GM19372 (cell line): ENCODE measurements at regions not wholly inside any gene's neighbourhood (a gene's known extent, or its start where the extent isn't known, plus 50 kb on each side); places are given as distances from the start of the nearest gene placed in this dataset.
"Not testable (repeated sequence)": the region's sequence is repeated elsewhere in the genome, so short reads cannot be mapped to it uniquely, and the experiment has no call there.

Source experiments
- ATAC-seq: cut with Tn5 transposase; IDR thresholded peaks from one replicate; pipeline ENCODE4 v1.9.1; 2021; ENCODE audit warnings: mild to moderate bottlenecking, low read depth, moderate library complexity; ENCODE audit not compliant: unreplicated experiment

DNA sequence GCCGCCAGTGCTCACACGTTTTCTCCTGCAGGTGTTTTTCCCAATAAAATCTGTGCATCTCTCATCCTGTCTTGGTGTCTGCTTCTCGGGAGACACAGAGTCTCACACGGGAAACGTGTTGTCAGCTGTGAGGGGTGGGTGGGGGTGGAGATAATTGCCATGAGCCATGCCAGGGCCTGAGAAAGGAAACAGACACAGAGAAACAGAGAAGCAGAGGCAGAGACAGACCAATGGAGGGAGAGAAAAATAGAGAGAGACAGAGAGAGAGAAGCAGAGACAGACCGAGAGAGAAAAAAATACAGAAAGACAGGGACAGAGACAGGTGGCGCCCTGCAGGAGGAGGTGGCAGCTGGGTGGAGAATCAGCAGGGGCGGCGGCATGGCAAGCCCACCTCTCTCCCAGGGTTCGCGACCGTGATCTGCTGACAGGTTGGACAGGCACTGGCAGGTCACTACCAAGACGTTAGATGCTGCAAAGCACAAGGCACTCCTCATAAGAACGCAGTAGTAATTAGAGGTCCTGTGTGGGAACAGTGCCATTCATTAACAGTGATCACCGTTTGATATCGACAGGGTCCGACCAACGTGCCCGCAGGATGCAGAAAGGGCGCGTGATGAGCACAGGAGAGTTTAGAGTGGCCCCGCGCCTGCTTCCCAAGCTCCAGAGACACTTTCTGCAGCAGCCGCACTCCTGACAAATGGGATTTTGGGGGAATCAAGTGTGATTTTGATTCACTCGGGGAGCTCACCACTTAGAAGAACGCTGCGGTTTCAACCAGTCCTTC, 70.5 kb upstream of the INSIG1 start:
- no peak for ATAC-seq

GRCh38 chr7:155227788-155228458, 69.8 kb upstream of the INSIG1 start:
- ATAC-seq: no peak

DNA sequence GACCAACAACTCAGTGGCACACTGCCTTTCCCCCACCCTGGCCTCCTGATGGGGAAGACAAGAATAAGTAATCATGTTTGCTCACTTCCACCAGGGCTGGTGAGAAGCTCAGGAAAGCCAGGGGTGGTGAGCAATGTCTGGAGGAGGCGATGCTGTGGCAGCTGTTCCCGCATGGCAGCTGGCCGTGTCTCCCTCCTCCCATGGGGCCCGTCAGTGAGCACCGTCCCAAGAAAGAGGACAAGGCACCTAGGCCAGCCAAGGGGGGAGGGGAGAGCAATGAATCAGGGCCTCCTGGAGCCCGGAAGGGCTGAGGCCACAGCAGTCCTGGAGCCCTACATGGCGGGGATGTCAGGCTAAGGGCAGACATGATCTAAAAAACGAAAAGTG, 69.2 kb upstream of the INSIG1 start:
- ATAC-seq: no peak

DNA sequence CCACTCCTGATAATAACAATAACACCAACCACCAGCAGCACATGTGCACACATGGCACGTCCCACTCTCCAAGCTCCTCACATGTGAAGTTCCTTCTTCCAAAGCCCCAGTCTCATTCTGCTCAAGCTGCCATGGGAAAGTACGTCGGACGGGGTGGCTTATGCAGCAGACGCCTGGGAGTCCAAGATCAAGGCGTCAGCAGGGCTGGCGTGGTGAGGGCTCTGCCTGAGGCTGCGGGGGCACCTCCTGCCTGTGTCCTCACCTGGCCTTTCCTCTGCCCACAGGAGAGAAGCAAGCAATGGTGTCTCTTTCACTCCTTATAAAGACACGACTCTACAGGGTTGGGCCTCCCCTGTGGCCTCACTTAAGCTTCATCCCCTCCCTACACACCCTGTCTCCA, 68.8 kb upstream of the INSIG1 start:
- ATAC-seq: no peak

- no peak for ATAC-seq
These were observed 68.0 kb upstream of the INSIG1 start for GRCh38 chr7:155229548-155230168.

DNA sequence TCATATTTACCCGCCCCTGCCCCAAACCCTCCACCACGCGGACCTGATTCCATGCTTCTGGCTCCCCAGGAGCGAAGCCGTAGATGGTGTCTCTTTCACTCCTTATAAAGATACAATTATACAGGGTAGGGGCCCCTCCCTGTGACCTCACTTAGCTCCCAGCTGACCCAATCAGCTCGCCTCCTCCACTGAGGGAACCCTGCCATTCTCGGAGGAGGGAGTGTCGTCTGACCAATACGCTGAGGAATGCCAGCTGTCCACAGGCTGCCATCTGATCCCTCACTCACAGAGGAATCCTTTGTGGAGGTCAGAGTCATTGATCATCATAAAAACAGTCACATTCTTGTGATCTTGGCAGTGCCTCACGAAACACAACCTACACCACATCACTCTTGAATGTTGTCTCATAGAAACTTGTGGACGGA, 67.5 kb upstream of the INSIG1 start:
- no peak for ATAC-seq

DNA sequence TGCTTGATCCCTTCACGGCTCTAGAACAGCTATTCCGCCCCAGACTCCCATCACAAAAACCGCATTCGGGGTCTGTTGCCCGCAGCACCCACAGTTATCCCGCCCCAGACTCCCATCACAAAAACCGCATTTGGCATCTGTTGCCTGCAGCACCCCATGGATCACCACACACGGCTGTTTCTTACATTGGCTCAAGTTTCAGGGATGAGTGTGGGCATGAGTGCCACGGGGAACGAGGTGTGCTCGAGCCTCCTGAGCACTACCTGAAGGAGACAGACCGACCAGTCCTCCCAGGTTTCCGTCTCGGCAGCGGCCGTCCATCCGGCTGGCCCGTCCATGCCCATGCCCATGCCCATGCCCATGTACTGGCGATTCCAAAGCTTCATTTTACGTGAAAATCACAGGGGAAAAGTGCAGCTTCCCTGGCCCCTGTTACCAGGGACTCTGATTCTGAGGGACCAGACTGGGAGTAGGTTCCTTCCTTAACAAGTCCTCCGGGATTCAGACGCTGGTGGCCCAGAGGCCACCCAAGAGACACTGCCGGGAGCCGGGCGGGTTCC, 66.4 kb upstream of the INSIG1 start:
- ATAC-seq: no peak

GRCh38 chr7:155231941-155232340, 65.7 kb upstream of the INSIG1 start:
- ATAC-seq: no peak

DNA sequence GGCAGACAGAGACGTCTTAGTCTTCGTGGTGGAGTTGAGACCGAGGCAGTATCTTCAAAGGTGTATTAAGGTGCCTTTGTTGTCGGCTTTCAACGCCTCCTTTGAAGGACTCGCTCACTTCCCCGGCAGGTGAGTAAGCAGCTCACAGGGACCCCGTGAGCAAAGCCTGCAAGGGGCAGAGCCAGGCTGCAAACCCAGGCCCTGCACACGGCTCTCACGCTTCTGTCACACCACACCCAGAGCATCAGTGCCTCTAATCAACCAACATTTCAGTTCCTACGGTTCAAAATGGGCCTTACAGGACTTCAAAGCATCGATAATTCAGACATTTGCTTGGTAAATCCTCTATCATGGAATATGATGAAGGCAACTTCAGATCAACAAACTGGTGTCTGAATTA, 64.8 kb upstream of the INSIG1 start:
- no peak for ATAC-seq

- ATAC-seq: no peak
These were observed 64.1 kb upstream of the INSIG1 start for GRCh38 chr7:155233311-155234157.

DNA sequence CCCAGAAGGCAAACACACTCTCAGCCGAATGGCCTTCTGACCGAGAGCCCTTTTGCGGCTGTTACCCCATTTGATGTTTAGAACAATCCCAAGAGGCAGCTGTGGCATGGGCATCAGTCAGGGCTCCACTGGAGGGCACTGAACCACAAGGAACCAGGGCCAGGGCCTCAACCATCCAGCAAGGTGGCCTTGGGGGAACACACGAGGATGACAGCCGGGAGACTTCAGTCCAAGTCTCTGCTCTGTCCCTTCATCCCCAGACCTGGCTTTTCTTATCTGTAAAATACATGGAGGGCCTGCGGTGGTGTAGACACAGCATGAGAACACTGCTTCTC, 63.6 kb upstream of the INSIG1 start:
- ATAC-seq: no peak

DNA sequence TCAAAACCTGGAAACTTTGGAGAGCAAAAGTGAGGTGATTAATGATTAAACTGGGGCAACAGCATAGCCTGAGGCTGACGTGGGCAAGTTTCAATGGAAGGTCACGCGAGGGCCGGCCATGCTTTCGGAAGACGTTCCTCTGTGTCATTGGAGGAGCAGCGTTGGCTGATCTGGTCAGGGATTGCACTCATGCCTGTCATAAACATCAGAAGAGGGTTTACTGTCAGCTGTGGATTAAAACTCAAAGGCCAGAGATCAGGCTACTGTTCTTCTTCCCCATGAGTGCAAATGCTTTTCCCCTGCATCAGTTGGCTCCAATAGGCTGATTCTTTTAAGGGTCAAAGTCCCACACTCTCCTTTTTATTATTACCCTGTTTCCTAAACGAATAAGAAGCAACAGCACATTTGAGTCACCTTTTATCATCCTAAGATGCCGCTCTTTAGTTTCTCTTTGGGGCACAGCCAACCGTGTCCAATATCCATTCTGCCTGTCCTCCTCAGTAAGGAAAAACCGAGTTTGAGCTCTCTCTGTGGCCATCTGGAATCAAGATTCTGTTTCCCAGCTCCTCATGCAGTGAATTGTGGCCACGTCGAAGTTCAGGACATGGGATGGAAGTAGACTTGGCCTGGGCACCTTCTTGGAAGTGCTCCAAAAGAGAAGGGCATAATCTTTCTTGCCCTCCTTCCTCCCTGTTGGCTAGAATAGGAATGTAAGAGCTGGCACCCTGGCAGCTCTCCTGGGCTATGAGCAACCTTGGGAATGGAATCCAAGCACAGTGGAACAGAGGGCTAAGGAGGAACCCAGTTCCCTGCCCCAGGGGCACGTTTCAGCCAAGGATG, 62.5 kb upstream of the INSIG1 start:
- ATAC-seq: no peak

- ATAC-seq: no peak
These were observed 61.3 kb upstream of the INSIG1 start for GRCh38 chr7:155236386-155236785.

DNA sequence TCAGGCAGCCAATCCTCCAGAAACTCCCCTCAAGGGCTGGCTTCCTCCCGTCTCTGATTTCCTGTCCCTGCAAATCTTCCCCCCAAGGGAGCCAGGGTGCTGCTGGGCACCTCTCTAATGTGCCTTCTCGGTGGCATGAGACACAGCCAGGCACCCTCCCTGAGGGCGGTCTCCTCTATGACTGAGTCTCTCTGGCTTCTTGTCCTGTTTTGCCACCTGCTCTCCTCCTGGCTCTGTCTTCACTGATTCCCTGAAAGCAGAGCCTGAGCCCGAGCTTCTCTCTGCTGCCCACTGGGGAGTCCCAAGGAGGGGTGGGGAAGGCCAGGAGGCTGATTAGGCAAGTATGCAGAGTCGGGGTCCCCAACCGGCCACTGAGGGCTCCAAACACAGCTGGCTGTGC, 60.4 kb upstream of the INSIG1 start:
- no peak for ATAC-seq

DNA sequence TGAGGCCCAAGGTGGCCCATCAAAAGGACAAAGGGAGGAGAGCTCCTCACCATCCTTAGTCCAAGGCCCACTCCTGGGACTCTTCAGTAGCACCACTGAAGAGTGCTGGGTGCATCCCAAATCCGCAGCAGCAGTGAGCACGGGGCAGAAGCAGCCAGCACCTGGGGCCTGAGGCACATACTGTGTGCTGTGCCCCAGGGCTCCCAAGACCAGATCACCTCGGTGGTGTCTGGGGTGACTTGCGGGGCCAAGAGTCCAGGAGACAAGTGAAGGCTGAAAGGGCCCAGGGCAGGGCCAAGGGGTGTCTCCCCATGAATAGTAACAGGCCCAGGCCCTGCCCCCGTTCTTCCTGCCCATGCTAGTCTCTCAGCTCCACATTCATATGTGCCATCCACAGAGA, 59.9 kb upstream of the INSIG1 start:
- no peak for ATAC-seq

GRCh38 chr7:155239431-155240087, 58.1 kb upstream of the INSIG1 start:
- not testable (repeated sequence) for ATAC-seq

DNA sequence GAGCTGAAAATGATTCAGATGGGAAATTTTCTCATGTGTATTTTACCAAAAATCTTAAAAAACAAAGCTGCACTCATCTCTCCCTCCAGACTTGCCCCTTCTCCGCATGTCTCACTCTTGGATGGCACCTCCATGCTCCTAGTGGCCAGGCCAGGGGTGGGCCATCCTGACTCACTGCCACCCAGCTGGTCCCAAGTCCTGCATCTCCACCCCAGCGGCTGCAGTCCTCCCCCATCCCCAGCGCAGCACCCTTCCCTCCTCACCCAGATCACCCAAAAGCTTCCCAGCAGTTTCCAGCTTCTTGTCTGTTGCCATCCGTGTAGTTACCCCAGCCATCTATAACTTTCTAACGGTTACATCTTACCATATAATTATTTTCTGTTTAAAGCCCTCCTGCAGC, 53.0 kb upstream of the INSIG1 start:
- no peak for ATAC-seq

GRCh38 chr7:155247479-155248365, 50.0 kb upstream of the INSIG1 start:
- ATAC-seq: no peak
